PC-9 (cell line): ENCODE measurements at regions not wholly inside any gene's neighbourhood (a gene's known extent, or its start where the extent isn't known, plus 50 kb on each side); places are given as distances from the start of the nearest gene placed in this dataset.

Experiments used
- BruUV-seq: library from RNA; stranded (reverse); fragments of 400-500 nt; replicated peaks from 2 replicates; lab custom pipeline; 2021; lab: Mats Ljungman, UMichigan
- CTCF ChIA-PET: fragments of 300-600 bp; sonication (Branson Sonifier 250); formaldehyde crosslinking; loops from one replicate; lab custom pipeline; 2022; ENCODE audit warnings: antibody characterized with exemption; lab: Charles Lee
- POLR2A ChIA-PET: fragments of 300-600 bp; sonication (Branson Sonifier 250); formaldehyde crosslinking; loops from one replicate; lab custom pipeline; 2022; ENCODE audit warnings: antibody characterized with exemption; ENCODE audit not compliant: unreplicated experiment; lab: Charles Lee
- DNase-seq, 2 experiments: peaks; one replicate each; pipeline versions ENCODE4 v3.0.0 to v3.0.0-alpha.2; 2015 to 2022; ENCODE audit warnings: mixed read lengths in 1 of 2
- H2AFZ ChIP-seq: fragments of 200-600 bp; sonication (generic); 2 replicates; pipeline ENCODE4 v1.8.1; 2017; ENCODE audit warnings: antibody characterized with exemption
- H3F3A ChIP-seq: fragments of 200-600 bp; sonication (generic); 2 replicates; pipeline ENCODE4 v1.8.1; 2017; ENCODE audit warnings: antibody characterized with exemption, mild to moderate bottlenecking, low read depth; ENCODE audit not compliant: insufficient read depth
- H3K27ac ChIP-seq: fragments of 200-600 bp; sonication (generic); 2 replicates; pipeline ENCODE4 v1.6.1; 2016; ENCODE audit warnings: mixed run types
- H3K27me3 ChIP-seq: fragments of 200-600 bp; sonication (generic); 2 replicates; pipeline ENCODE4 v1.6.1; 2016; ENCODE audit warnings: low read depth, mixed run types; ENCODE audit not compliant: insufficient read depth
- H3K36me3 ChIP-seq: fragments of 200-600 bp; sonication (generic); 2 replicates; pipeline ENCODE4 v1.6.1; 2016; ENCODE audit warnings: low read depth, mixed run types
- H3K4me1 ChIP-seq: fragments of 200-600 bp; sonication (generic); replicated peaks from 2 replicates; pipeline ENCODE4 v1.6.1; 2016; ENCODE audit warnings: mixed run types; ENCODE audit not compliant: insufficient read depth
- H3K4me2 ChIP-seq: fragments of 200-600 bp; sonication (generic); 2 replicates; pipeline ENCODE4 v1.6.1; 2017; ENCODE audit warnings: mixed run types
- H3K4me3 ChIP-seq: fragments of 200-600 bp; sonication (generic); 2 replicates; pipeline ENCODE4 v1.6.1; 2016; ENCODE audit warnings: mixed run types
- H3K79me2 ChIP-seq: fragments of 200-600 bp; sonication (generic); 2 replicates; pipeline ENCODE4 v1.6.1; 2017; ENCODE audit warnings: low read depth, mixed run types
- H3K9me2 ChIP-seq: fragments of 200-600 bp; sonication (generic); 2 replicates; pipeline ENCODE4 v1.8.1; 2017; ENCODE audit warnings: mild to moderate bottlenecking; ENCODE audit not compliant: insufficient read depth
- H3K9me3 ChIP-seq: fragments of 200-600 bp; sonication (generic); 2 replicates; pipeline ENCODE4 v1.8.1; 2016; ENCODE audit warnings: low read depth; ENCODE audit not compliant: insufficient read depth
- H4K20me1 ChIP-seq: fragments of 200-600 bp; sonication (generic); 2 replicates; pipeline ENCODE4 v1.8.1; 2017; ENCODE audit not compliant: insufficient read depth
- CTCF ChIP-seq: fragments of 200-600 bp; sonication (generic); conservative IDR thresholded peaks from 2 replicates; pipeline ENCODE4 v1.6.1; 2017; ENCODE audit warnings: mixed run types, antibody characterized with exemption, mild to moderate bottlenecking, moderate library complexity
- EZH2 ChIP-seq: fragments of 200-600 bp; sonication (generic); IDR thresholded peaks from 2 replicates; pipeline ENCODE4 v1.8.0; 2017; ENCODE audit warnings: antibody characterized with exemption, low read depth
- intact Hi-C: fragments of 100-400 bp; cut with micrococcal nuclease; formaldehyde crosslinking; loops from one replicate; pipeline ENCODE4 v1.10.0; 2022; ENCODE audit not compliant: unreplicated experiment

DNA sequence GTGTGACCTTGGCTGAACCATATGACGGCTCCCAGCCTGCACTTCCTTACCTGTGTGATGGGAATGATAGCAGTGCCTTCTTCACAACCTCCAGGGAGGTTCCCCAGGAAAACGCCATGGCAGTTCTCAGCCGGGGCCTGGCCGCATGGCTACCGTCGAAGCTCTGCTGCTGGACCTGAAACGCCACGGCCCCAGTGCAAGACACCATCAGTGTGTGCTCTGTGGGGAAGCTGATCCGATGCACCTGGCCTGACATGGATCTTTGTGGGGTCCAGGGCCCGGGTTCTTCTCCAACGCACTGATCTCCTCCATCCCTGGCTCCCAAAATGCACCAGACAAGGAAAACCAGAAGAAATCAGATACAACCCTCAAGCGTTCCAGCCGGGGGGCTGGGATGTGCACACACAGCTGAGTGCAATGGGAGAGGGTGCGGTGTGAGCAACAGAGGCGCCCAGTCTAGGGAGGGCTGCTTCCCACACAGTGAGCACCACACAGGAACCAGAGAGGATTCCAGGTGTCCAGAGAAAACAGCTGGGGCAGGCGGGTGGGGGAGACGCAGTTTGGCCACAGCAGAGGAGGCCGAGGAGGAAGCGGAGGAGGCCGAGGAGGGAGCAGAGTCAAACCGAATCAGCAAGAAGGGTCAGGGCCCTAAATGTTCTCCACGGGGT is 54.3 kb upstream of the ZNF469 start:
- H3K36me3 ChIP-seq, result no peaks in the 10 kb centered on the region
- no peak overlapping the region for H3K27ac ChIP-seq
- no peaks in the 10 kb centered on the region for H3K9me2 ChIP-seq
- DNase-seq, result no peak
- intact Hi-C loops, result no loop called here
- H3K4me1 ChIP-seq, result peaks cover 15% of the 10 kb centered on the region
- no TSS peak for BruUV-seq
- no peaks in the 10 kb centered on the region for H4K20me1 ChIP-seq
- H3K27me3 ChIP-seq, result no peaks in the 10 kb centered on the region
- peaks cover 13% of the 10 kb centered on the region for H3F3A ChIP-seq
- H2AFZ ChIP-seq, result no peak overlapping the region
- no peak overlapping the region for H3K4me2 ChIP-seq
- TF ChIP-seq EZH2 (no peak), CTCF (no peak)
- ChIA-PET POLR2A (no interaction called here), CTCF (no interaction called here)
- H3K9me3 ChIP-seq, result no peaks in the 10 kb centered on the region
- H3K4me3 ChIP-seq, result no peak overlapping the region
- H3K79me2 ChIP-seq, result no peaks in the 10 kb centered on the region

DNA sequence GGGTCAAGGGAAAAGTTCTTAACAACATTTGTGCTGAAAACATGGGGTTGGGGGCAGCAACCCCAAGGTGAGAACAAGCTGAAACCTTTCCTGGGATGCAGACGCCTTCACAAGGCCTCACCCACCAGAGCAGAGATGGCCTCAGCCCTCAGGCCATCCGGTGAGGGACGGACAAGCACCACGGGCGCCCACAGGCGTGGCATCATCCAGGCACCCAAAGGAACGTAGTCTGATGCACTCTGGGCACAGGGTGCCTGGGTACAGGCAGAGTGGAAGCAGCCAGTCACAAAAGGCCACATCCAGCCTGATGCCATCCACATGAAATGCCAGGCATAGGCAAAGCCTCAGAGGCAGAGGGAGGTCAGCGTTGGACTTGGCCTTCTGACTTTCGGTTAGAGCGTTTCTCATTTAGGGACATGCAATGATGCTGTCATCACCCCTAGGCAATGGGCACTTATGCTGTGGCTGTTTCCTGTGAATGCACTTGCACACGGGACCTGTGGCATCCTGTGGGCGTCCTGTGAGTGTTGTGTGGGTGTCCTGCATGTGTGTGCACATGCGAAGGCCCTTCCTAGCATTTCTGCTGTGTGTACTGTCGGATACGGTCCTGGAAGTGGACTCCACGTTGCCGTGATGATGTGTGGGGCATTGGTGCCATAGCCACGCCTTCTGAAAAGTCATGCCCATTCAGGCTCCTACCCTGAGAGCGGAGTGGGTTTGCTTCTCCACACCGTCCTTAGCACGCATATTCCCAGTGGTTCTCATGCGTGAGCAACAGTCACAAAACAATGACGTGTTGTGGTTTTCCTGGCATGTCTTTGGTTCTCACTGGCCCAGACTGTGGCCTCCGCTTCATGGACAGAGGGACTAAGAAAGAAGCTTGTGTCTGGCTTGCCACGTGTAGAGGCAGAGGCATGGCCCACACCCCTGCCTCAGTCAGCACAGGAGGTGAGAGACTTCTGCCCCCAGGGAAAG is 52.7 kb upstream of the ZNF469 start:
- H3K4me1 ChIP-seq, result peaks cover 31% of the 10 kb centered on the region
- ChIA-PET CTCF (no interaction called here), POLR2A (no interaction called here)
- H2AFZ ChIP-seq, result no peak overlapping the region
- TF ChIP-seq CTCF (no peak), EZH2 (no peak)
- H3K36me3 ChIP-seq, result no peaks in the 10 kb centered on the region
- DNase-seq, result no peak
- H3K27me3 ChIP-seq, result no peaks in the 10 kb centered on the region
- intact Hi-C loops, result loop anchor here (5.0 kb wide), 3 partner anchors 138 to 463 kb away; partner anchors contain the start of genes BANP and SLC7A5
- H3K9me3 ChIP-seq, result no peaks in the 10 kb centered on the region
- no peaks in the 10 kb centered on the region for H3K79me2 ChIP-seq
- H3K9me2 ChIP-seq, result no peaks in the 10 kb centered on the region
- H4K20me1 ChIP-seq, result no peaks in the 10 kb centered on the region
- H3F3A ChIP-seq, result peaks cover 27% of the 10 kb centered on the region
- H3K27ac ChIP-seq, result no peak overlapping the region
- no TSS peak for BruUV-seq
- no peak overlapping the region for H3K4me2 ChIP-seq
- no peak overlapping the region for H3K4me3 ChIP-seq

DNA sequence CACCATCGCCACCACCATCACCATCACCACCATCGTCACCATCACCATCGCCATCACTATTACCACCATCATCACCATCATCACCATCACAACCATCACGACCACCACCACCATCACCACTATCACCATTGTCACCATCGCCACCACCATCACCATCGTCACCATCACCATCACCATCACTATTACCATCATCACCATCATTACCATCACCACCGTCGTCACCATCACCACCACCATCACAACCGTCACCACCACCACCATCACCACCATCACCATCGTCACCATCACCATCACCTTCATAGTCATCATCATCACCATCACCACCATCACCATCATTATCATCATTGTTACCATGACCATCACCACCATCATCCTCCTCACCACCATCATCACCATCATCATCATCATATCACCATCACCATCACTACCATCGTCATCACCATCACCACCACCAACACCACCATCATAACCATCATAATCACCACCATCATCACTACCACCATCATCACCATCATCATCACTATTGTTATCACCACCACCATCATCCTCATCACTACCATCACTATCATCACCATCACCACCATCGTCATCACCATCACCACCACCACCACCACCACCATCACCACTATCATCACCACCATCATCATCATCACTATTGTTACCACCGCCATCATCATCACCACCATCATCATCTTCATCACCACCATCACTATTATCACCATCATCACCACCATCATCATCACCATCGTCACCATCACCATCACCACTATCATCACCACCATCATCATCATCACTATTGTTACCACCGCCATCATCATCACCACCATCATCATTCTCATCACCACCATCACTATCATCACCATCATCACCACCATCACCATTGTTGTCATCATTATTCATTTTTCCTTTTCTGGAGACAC is 51.5 kb upstream of the ZNF469 start:
- CTCF ChIA-PET, result interaction anchor here (0.5 kb wide), 1 partner anchor 1543 kb away, joined by 7 read pairs; no protein-coding TSS in a partner anchor
- H3K36me3 ChIP-seq, result no peaks in the 10 kb centered on the region
- DNase-seq, result no peak
- no peak for TF ChIP-seq CTCF
- TF ChIP-seq EZH2, result no peak
- H4K20me1 ChIP-seq, result no peaks in the 10 kb centered on the region
- POLR2A ChIA-PET, result no interaction called here
- no peaks in the 10 kb centered on the region for H3K9me2 ChIP-seq
- peaks cover 32% of the 10 kb centered on the region for H3K4me1 ChIP-seq
- intact Hi-C loops, result loop anchor here (5.0 kb wide), 3 partner anchors 139 to 464 kb away; partner anchors contain the start of genes BANP and SLC7A5
- no peaks in the 10 kb centered on the region for H3K9me3 ChIP-seq
- H3K79me2 ChIP-seq, result no peaks in the 10 kb centered on the region
- H3K27me3 ChIP-seq, result no peaks in the 10 kb centered on the region
- H3K4me2 ChIP-seq, result peak overlapping the region; percentile 77
- H3K27ac ChIP-seq, result peak overlapping the region; percentile 99
- no peak overlapping the region for H2AFZ ChIP-seq
- no TSS peak for BruUV-seq
- no peak overlapping the region for H3K4me3 ChIP-seq
- H3F3A ChIP-seq, result peaks cover 37% of the 10 kb centered on the region
